ENCODE measurements at regions not wholly inside any gene's neighbourhood (a gene's known extent, or its start where the extent isn't known, plus 50 kb on each side); places are given as distances from the start of the nearest gene placed in this dataset.

- Mint-ChIP-seq H3K9me3 (ENCODE audit: unreplicated experiment) (no peaks in the 10 kb centered on the region), H3K4me1 (ENCODE audit: low read depth, unreplicated experiment) (no peaks in the 10 kb centered on the region), H3K27ac (ENCODE audit: unreplicated experiment) (no peak overlapping the region), H3K4me3 (ENCODE audit: unreplicated experiment) (no peak overlapping the region), H3K36me3 (ENCODE audit: unreplicated experiment) (no peaks in the 10 kb centered on the region), H3K27me3 (ENCODE audit: unreplicated experiment) (no peaks in the 10 kb centered on the region)
- no peak for DNase-seq
- no peak for TF ChIP-seq CTCF (IDR thresholded peaks at IDR 0.05; ENCODE audit: partially characterized antibody, unreplicated experiment)
Measured at GRCh38 chr15:94655249-94655880, 424.0 kb downstream of the MCTP2 start.

GRCh38 chr15:94665676-94666441 is 434.5 kb downstream of the MCTP2 start:
- DNase-seq: no peak
- Mint-ChIP-seq H3K36me3 (ENCODE audit: unreplicated experiment) (no peaks in the 10 kb centered on the region), H3K4me3 (ENCODE audit: unreplicated experiment) (no peak overlapping the region), H3K4me1 (ENCODE audit: low read depth, unreplicated experiment) (peaks cover 2% of the 10 kb centered on the region), H3K27ac (ENCODE audit: unreplicated experiment) (no peak overlapping the region), H3K9me3 (ENCODE audit: unreplicated experiment) (no peaks in the 10 kb centered on the region), H3K27me3 (ENCODE audit: unreplicated experiment) (no peaks in the 10 kb centered on the region)
- no peak for TF ChIP-seq CTCF (IDR thresholded peaks at IDR 0.05; ENCODE audit: partially characterized antibody, unreplicated experiment)

- no peak overlapping the region for H3K4me3 Mint-ChIP-seq (ENCODE audit: unreplicated experiment)
- no peaks in the 10 kb centered on the region for H3K36me3 Mint-ChIP-seq (ENCODE audit: unreplicated experiment)
- no peak for DNase-seq
- no peak for TF ChIP-seq CTCF (IDR thresholded peaks at IDR 0.05; ENCODE audit: partially characterized antibody, unreplicated experiment)
- H3K27me3 Mint-ChIP-seq (ENCODE audit: unreplicated experiment): no peaks in the 10 kb centered on the region
- no peak overlapping the region for H3K27ac Mint-ChIP-seq (ENCODE audit: unreplicated experiment)
- peaks cover 5% of the 10 kb centered on the region for H3K4me1 Mint-ChIP-seq (ENCODE audit: low read depth, unreplicated experiment)
- H3K9me3 Mint-ChIP-seq (ENCODE audit: unreplicated experiment): no peaks in the 10 kb centered on the region
Measured at GRCh38 chr15:94666553-94666952, 435.2 kb downstream of the MCTP2 start.

GRCh38 chr15:94667109-94667508 is 435.7 kb downstream of the MCTP2 start:
- no peak for TF ChIP-seq CTCF (IDR thresholded peaks at IDR 0.05; ENCODE audit: partially characterized antibody, unreplicated experiment)
- Mint-ChIP-seq H3K27ac (ENCODE audit: unreplicated experiment) (no peak overlapping the region), H3K4me1 (ENCODE audit: low read depth, unreplicated experiment) (peaks cover 10% of the 10 kb centered on the region), H3K27me3 (ENCODE audit: unreplicated experiment) (no peaks in the 10 kb centered on the region), H3K4me3 (ENCODE audit: unreplicated experiment) (no peak overlapping the region), H3K36me3 (ENCODE audit: unreplicated experiment) (no peaks in the 10 kb centered on the region), H3K9me3 (ENCODE audit: unreplicated experiment) (no peaks in the 10 kb centered on the region)
- no peak for DNase-seq

GRCh38 chr15:94670438-94671034 is 439.2 kb downstream of the MCTP2 start:
- TF ChIP-seq CTCF (IDR thresholded peaks at IDR 0.05; ENCODE audit: partially characterized antibody, unreplicated experiment): peak; percentile 70
- H3K27me3 Mint-ChIP-seq (ENCODE audit: unreplicated experiment): no peaks in the 10 kb centered on the region
- DNase-seq: no peak
- no peaks in the 10 kb centered on the region for H3K36me3 Mint-ChIP-seq (ENCODE audit: unreplicated experiment)
- H3K4me1 Mint-ChIP-seq (ENCODE audit: low read depth, unreplicated experiment): peaks cover 10% of the 10 kb centered on the region
- no peak overlapping the region for H3K4me3 Mint-ChIP-seq (ENCODE audit: unreplicated experiment)
- H3K9me3 Mint-ChIP-seq (ENCODE audit: unreplicated experiment): no peaks in the 10 kb centered on the region
- no peak overlapping the region for H3K27ac Mint-ChIP-seq (ENCODE audit: unreplicated experiment)

Measured in glutamatergic neuron (in vitro differentiated cells).